ENCODE measurements at regions not wholly inside any gene's neighbourhood (a gene's known extent, or its start where the extent isn't known, plus 50 kb on each side); places are given as distances from the start of the nearest gene placed in this dataset.

- no peaks in the 10 kb centered on the region for H3K27me3 Mint-ChIP-seq (ENCODE audit: low read depth)
- Histone ChIP-seq H3T11ph (ENCODE audit: low read length) (no peak overlapping the region), H2BK12ac (ENCODE audit: insufficient read length, low read depth, low read length) (no peak overlapping the region), H3K27me3 (ENCODE audit: insufficient read depth, low read length) (no peaks in the 10 kb centered on the region), H2AFZ (ENCODE audit: low read length) (no peak overlapping the region), H4K20me1 (ENCODE audit: control insufficient read depth, insufficient read depth, insufficient read length) (no peaks in the 10 kb centered on the region), H2AK5ac (ENCODE audit: insufficient read length, low read length) (no peak overlapping the region), H3K14ac (ENCODE audit: insufficient read depth, low read length) (no peak overlapping the region), H3K18ac (ENCODE audit: insufficient read length, low read depth, low read length) (no peak overlapping the region), H3K4me1 (ENCODE audit: insufficient read depth, low read length) (no peaks in the 10 kb centered on the region), H2BK5ac (ENCODE audit: insufficient read length, low read length) (no peak overlapping the region), H3K4me2 (ENCODE audit: insufficient read depth, insufficient read length, low read length) (no peak overlapping the region), H4K91ac (ENCODE audit: insufficient read length, low read depth, low read length) (no peak overlapping the region), H3K79me2 (ENCODE audit: insufficient read depth, low read length) (no peaks in the 10 kb centered on the region), H3K56ac (ENCODE audit: insufficient read length, low read depth, low read length) (no peak overlapping the region), H3K23me2 (ENCODE audit: insufficient read length, low read depth, low read length, poor library complexity, severe bottlenecking) (no peaks in the 10 kb centered on the region), H2BK120ac (ENCODE audit: low read depth, low read length, poor library complexity, severe bottlenecking) (no peak overlapping the region), H3K9ac (ENCODE audit: extremely low read depth, insufficient read length, low read length) (no peak overlapping the region), H3K9me3 (ENCODE audit: control insufficient read depth, low read depth, low read length) (no peaks in the 10 kb centered on the region), H4K8ac (replicated peaks; ENCODE audit: insufficient read length, low read depth, low read length) (no peak overlapping the region), H2BK20ac (ENCODE audit: low read depth, low read length, poor library complexity, severe bottlenecking) (no peak overlapping the region), H4K5ac (ENCODE audit: insufficient read length, low read depth, low read length) (no peak overlapping the region), H2BK15ac (ENCODE audit: low read depth, low read length) (no peak overlapping the region), H3K23ac (ENCODE audit: insufficient read length, low read depth, low read length) (no peak overlapping the region), H3K79me1 (ENCODE audit: insufficient read depth, low read depth, low read length, poor library complexity, severe bottlenecking) (no peaks in the 10 kb centered on the region), H3K27ac (ENCODE audit: insufficient read length, low read depth, low read length) (no peak overlapping the region), H3K4ac (ENCODE audit: low read depth, low read length) (no peak overlapping the region)
- H3K9me3 Mint-ChIP-seq = peaks cover 8 to 19% of the 10 kb centered on the region in 2 experiments
- no peak overlapping the region for H3K4me3 Mint-ChIP-seq
- no peak for TF ChIP-seq CTCF (conservative IDR thresholded peaks at IDR 0.05)
- no peaks in the 10 kb centered on the region for H3K4me1 Mint-ChIP-seq
- no peak overlapping the region for H3K27ac Mint-ChIP-seq
- peaks cover 4 to 19% (median 8%) of the 10 kb centered on the region in 3 experiments; a peak in 6 of 7 replicates for H3K36me3 Mint-ChIP-seq (ENCODE audit: insufficient read depth in 1 of 3, low read depth in 3 of 3)
- no peak for DNase-seq
- no CpG with 5 or more reads among the region's 17 CpGs for WGBS (ENCODE audit: extremely low coverage, insufficient read length, low lambda C conversion rate)
These were observed 80.9 kb upstream of the CPEB4 start for GRCh38 chr5:173807181-173807655.

Data from H9 (cell line).